ENCODE measurements at regions not wholly inside any gene's neighbourhood (a gene's known extent, or its start where the extent isn't known, plus 50 kb on each side); places are given as distances from the start of the nearest gene placed in this dataset.

DNA sequence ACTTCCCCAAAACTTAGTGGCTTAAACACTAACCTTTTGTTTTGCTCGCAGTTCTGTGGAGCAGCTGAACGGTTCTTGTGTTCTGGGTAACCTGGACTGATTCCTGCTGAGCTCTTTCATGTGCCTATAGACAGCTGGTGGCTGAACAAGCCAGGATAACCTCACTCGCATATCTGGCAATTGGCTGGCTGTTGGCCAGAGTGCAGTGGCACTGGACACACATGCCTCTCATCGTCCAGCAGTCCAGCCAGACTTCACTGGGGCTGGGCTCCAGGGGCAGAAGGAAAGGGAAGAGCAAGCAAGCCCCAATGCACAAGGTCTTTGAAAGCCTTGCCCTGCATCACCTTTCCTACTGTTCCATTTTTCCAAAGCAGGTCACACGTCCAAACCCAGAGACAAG lies 53.6 kb upstream of the GATA2 start:
- TF ChIP-seq, protein P1, sequence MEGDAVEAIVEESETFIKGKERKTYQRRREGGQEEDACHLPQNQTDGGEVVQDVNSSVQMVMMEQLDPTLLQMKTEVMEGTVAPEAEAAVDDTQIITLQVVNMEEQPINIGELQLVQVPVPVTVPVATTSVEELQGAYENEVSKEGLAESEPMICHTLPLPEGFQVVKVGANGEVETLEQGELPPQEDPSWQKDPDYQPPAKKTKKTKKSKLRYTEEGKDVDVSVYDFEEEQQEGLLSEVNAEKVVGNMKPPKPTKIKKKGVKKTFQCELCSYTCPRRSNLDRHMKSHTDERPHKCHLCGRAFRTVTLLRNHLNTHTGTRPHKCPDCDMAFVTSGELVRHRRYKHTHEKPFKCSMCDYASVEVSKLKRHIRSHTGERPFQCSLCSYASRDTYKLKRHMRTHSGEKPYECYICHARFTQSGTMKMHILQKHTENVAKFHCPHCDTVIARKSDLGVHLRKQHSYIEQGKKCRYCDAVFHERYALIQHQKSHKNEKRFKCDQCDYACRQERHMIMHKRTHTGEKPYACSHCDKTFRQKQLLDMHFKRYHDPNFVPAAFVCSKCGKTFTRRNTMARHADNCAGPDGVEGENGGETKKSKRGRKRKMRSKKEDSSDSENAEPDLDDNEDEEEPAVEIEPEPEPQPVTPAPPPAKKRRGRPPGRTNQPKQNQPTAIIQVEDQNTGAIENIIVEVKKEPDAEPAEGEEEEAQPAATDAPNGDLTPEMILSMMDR (conservative IDR thresholded peaks at IDR 0.05) = no peak
- DNase-seq = no peak
- WGBS (ENCODE audit: extremely low coverage, insufficient read length, low lambda C conversion rate) = no CpG with 5 or more reads among the region's 5 CpGs

More for the DNA sequence above, 53.6 kb upstream of the GATA2 start:
- Mint-ChIP-seq H3K4me1 (peaks cover 15% of the 10 kb centered on the region in 2 experiments), H3K27me3 (ENCODE audit: low read depth) (peaks cover 7% of the 10 kb centered on the region), H3K4me3 (no peak overlapping the region), H3K9me3 (peaks cover 9 to 17% of the 10 kb centered on the region in 2 experiments), H3K27ac (no peak overlapping the region), H3K36me3 (ENCODE audit: insufficient read depth in 1 of 3, low read depth in 3 of 3) (peaks cover 0 to 5% (median 0%) of the 10 kb centered on the region in 3 experiments; a peak in 3 of 7 replicates)
- Histone ChIP-seq H3K4ac (ENCODE audit: low read depth, low read length) (no peak overlapping the region), H2BK120ac (ENCODE audit: low read depth, low read length, poor library complexity, severe bottlenecking) (no peak overlapping the region), H3K9ac (ENCODE audit: extremely low read depth, insufficient read length, low read length) (no peak overlapping the region), H3K56ac (ENCODE audit: insufficient read length, low read depth, low read length) (no peak overlapping the region), H3K4me1 (ENCODE audit: insufficient read depth, low read length) (no peaks in the 10 kb centered on the region), H4K20me1 (ENCODE audit: control insufficient read depth, insufficient read depth, insufficient read length) (no peaks in the 10 kb centered on the region), H4K5ac (ENCODE audit: insufficient read length, low read depth, low read length) (no peak overlapping the region), H3T11ph (ENCODE audit: low read length) (no peak overlapping the region), H3K18ac (ENCODE audit: insufficient read length, low read depth, low read length) (no peak overlapping the region), H3K27me3 (ENCODE audit: insufficient read depth, low read length) (no peaks in the 10 kb centered on the region), H2BK12ac (ENCODE audit: insufficient read length, low read depth, low read length) (no peak overlapping the region), H3K23ac (ENCODE audit: insufficient read length, low read depth, low read length) (no peak overlapping the region), H4K91ac (ENCODE audit: insufficient read length, low read depth, low read length) (no peak overlapping the region), H2AFZ (ENCODE audit: low read length) (no peak overlapping the region), H3K27ac (ENCODE audit: insufficient read length, low read depth, low read length) (no peak overlapping the region), H2BK5ac (ENCODE audit: insufficient read length, low read length) (no peak overlapping the region), H2BK20ac (ENCODE audit: low read depth, low read length, poor library complexity, severe bottlenecking) (no peak overlapping the region), H3K4me2 (ENCODE audit: insufficient read depth, insufficient read length, low read length) (no peak overlapping the region), H3K79me1 (ENCODE audit: insufficient read depth, low read depth, low read length, poor library complexity, severe bottlenecking) (no peaks in the 10 kb centered on the region), H3K23me2 (ENCODE audit: insufficient read length, low read depth, low read length, poor library complexity, severe bottlenecking) (no peaks in the 10 kb centered on the region), H2AK5ac (ENCODE audit: insufficient read length, low read length) (no peak overlapping the region), H3K14ac (ENCODE audit: insufficient read depth, low read length) (no peak overlapping the region), H4K8ac (replicated peaks; ENCODE audit: insufficient read length, low read depth, low read length) (no peak overlapping the region), H3K79me2 (ENCODE audit: insufficient read depth, low read length) (no peaks in the 10 kb centered on the region), H3K9me3 (ENCODE audit: control insufficient read depth, low read depth, low read length) (no peaks in the 10 kb centered on the region), H2BK15ac (ENCODE audit: low read depth, low read length) (no peak overlapping the region)

Measured in H9 (cell line).